Kidney (tissue), 13 donors: ENCODE measurements at regions not wholly inside any gene's neighbourhood (a gene's known extent, or its start where the extent isn't known, plus 50 kb on each side); places are given as distances from the start of the nearest gene placed in this dataset.

ENCODE experiments used
- DNase-seq, 5 donors: peaks; one replicate each; pipeline ENCODE4 v3.0.0-alpha.2; 2013 to 2020
- FAIRE-seq: peaks from 2 replicates; lab custom pipeline; 2012; peaks lifted over from hg19 to GRCh38; lab: Jason Lieb, UNC
- H3K27ac ChIP-seq, 2 donors: one replicate each; pipeline ENCODE4 v1.7.0; 2013; ENCODE audit warnings: low read depth in 2 of 2, low read length in 2 of 2, inconsistent platforms in 1 of 2
- H3K27me3 ChIP-seq: one replicate; pipeline ENCODE4 v1.7.1; 2013; ENCODE audit warnings: low read length, inconsistent platforms; ENCODE audit not compliant: control insufficient read depth, insufficient read depth
- H3K36me3 ChIP-seq, 3 donors: one replicate each; pipeline versions ENCODE4 v1.7.0 to v1.7.1; 2013; ENCODE audit warnings: low read length in 3 of 3, control low read depth in 1 of 3, inconsistent platforms in 1 of 3; ENCODE audit not compliant: insufficient read depth in 3 of 3, control insufficient read depth in 2 of 3
- H3K4me1 ChIP-seq, 3 donors: one replicate each; pipeline versions ENCODE4 v1.7.0 to v1.7.1; 2013; ENCODE audit warnings: low read length in 3 of 3, inconsistent platforms in 1 of 3, low read depth in 1 of 3; ENCODE audit not compliant: control insufficient read depth in 2 of 3, insufficient read depth in 2 of 3
- H3K4me3 ChIP-seq, 3 donors: one replicate each; pipeline versions ENCODE4 v1.7.0 to v1.8.1; 2013; ENCODE audit warnings: low read length in 3 of 3, control low read depth in 1 of 3, inconsistent platforms in 1 of 3
- H3K9ac ChIP-seq, 3 donors: one replicate each; pipeline versions ENCODE4 v1.7.0 to v1.7.1; 2013; ENCODE audit warnings: low read length in 3 of 3, control low read depth in 1 of 3, inconsistent platforms in 1 of 3
- H3K9me3 ChIP-seq, 3 donors: one replicate each; pipeline versions ENCODE4 v1.7.0 to v1.7.1; 2013; ENCODE audit warnings: low read length in 3 of 3, control low read depth in 1 of 3, inconsistent platforms in 1 of 3; ENCODE audit not compliant: control insufficient read depth in 2 of 3, insufficient read depth in 1 of 3
- CTCF ChIP-seq: IDR thresholded peaks from 3 replicates; pipeline ENCODE4 v1.5.1; 2012; ENCODE audit warnings: mild to moderate bottlenecking, moderate library complexity, borderline replicate concordance; ENCODE audit not compliant: insufficient read depth; ENCODE audit errors: extremely low read depth
- intact Hi-C: fragments of 100-400 bp; cut with DNase I; formaldehyde crosslinking; loops from one replicate; pipeline ENCODE4 v1.11.1; 2022
- donor health status: control.
- donor health status: control.
- donor health status: control.
- donor health status: control.
- donor health status: control.
- donor health status: DM: yes; HTN: yes; CAD: no.
- donor health status: Normal renal cell carcinoma (clear cell type).

- H3K27me3 ChIP-seq: no peaks in the 10 kb centered on the region
- no peak overlapping the region for H3K27ac ChIP-seq
- intact Hi-C loops: loop anchor here (5.0 kb wide), 1 partner anchor 66 kb away; no protein-coding TSS in a partner anchor
- H3K9ac ChIP-seq: no peak overlapping the region
- no peak for FAIRE-seq
- no peaks in the 10 kb centered on the region for H3K4me1 ChIP-seq
- peak in 2 of 5 donors; percentile 4 to 15 for DNase-seq
- no peaks in the 10 kb centered on the region for H3K9me3 ChIP-seq
- no peak overlapping the region for H3K4me3 ChIP-seq
- TF ChIP-seq CTCF: no peak
- no peaks in the 10 kb centered on the region for H3K36me3 ChIP-seq
Measured at GRCh38 chr9:135332979-135333748, 146.4 kb upstream of the PPP1R26 start.

GRCh38 chr9:135334953-135335460, 144.6 kb upstream of the PPP1R26 start:
- no peak for TF ChIP-seq CTCF
- FAIRE-seq (no peak), DNase-seq (peak in 3 of 5 donors; percentile 3 to 46 (median 10))
- Histone ChIP-seq H3K9me3 (no peaks in the 10 kb centered on the region), H3K27ac (no peak overlapping the region), H3K9ac (no peak overlapping the region), H3K4me1 (no peaks in the 10 kb centered on the region), H3K36me3 (no peaks in the 10 kb centered on the region), H3K27me3 (no peaks in the 10 kb centered on the region), H3K4me3 (no peak overlapping the region)
- intact Hi-C loops: loop anchor here (5.0 kb wide), 1 partner anchor 68 kb away; no protein-coding TSS in a partner anchor

DNA sequence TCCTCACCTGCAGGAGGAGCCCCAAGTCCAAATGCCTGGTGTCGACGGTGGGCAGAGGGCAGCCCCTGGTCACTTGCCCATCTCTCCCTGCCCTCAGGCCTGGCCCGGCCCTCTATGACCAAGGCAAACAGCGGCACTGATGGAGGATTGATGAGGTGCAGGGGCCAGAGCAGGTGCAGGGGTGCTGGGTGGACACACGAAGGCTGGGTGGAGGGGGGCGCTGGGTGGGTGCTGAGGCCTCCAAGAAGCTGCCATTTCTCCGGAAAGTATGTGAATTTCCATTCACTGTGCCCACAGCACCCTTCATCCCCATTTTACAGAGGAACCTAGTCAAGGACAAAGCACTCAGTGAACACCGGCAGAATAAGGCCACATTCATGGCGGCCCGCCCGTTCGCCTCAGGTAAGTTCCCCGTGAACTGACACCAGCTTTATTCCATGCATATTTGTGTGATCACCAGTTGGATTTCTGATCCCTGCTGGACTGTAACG, 143.8 kb upstream of the PPP1R26 start:
- Histone ChIP-seq H3K27me3 (no peaks in the 10 kb centered on the region), H3K4me3 (no peak overlapping the region), H3K9ac (no peak overlapping the region), H3K36me3 (no peaks in the 10 kb centered on the region), H3K27ac (no peak overlapping the region), H3K4me1 (no peaks in the 10 kb centered on the region), H3K9me3 (no peaks in the 10 kb centered on the region)
- intact Hi-C loops: no loop called here
- TF ChIP-seq CTCF: no peak
- DNase-seq (peak in 3 of 5 donors; percentile 3 to 39 (median 4)), FAIRE-seq (no peak)
